Fibroblast of skin of left biceps (primary cell): ENCODE measurements at regions not wholly inside any gene's neighbourhood (a gene's known extent, or its start where the extent isn't known, plus 50 kb on each side); places are given as distances from the start of the nearest gene placed in this dataset.

Experiments
- DNase-seq, 2 experiments: peaks; one replicate each; pipeline ENCODE4 v3.0.0-alpha.2; 2013; ENCODE audit warnings: low read depth in 2 of 2

DNA sequence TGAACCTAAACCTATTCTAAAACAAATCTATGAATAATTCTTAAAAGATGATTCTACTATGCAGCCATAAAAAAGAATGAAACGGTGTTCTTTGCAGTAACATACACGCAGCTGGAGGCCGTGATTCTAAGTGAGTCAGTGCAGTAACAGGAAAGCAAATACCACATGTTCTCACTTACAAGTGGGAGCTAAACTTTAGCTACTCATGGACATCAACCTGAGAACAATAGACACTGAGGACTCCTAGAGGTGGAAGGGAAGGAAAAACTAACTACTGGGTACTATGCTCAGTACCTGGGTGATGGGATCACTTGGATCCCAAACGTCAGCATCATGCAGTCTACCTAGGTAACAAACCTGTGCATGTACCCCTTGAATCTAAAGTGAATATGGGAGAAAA lies 575.0 kb upstream of the MGMT start:
- no peak for DNase-seq

DNA sequence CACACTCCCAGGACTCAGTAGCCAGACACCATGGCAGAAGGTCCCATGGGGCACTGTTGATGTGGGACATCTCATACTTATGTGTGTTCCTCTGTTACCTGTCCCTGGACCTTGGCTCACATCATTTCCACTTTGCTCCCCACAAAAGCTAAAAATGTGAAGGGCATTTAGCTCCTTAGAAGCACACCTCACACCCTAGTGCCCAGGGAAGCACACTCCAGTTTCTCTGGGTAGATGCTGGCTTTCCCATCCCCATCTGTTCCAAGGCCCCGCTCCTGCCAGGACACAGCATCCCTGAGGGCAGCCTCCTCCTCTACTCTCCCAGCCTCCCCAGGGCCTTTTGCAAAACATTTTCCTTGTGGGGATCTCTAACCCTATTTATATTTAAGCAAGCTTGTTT lies 572.4 kb upstream of the MGMT start:
- DNase-seq: no peak

DNA sequence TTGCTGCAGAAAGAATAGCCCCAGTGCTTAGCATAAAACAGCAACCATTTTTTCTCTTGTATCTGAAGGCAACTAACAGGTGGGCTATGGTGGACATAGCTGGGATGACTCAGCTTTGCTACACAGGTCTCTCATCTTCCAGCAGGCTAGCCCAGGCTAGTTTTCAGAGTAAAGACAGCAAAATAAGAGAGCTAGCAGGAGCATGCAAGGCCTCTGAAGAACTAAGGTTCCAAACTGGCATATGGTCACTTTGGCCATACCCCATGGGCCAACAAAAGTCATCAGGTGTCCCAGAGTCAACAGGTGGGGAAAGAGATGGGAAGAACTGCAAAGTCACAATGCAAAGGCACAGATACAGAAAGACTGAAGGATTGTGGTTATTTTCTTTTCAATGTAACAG lies 571.6 kb upstream of the MGMT start:
- DNase-seq: no peak

DNA sequence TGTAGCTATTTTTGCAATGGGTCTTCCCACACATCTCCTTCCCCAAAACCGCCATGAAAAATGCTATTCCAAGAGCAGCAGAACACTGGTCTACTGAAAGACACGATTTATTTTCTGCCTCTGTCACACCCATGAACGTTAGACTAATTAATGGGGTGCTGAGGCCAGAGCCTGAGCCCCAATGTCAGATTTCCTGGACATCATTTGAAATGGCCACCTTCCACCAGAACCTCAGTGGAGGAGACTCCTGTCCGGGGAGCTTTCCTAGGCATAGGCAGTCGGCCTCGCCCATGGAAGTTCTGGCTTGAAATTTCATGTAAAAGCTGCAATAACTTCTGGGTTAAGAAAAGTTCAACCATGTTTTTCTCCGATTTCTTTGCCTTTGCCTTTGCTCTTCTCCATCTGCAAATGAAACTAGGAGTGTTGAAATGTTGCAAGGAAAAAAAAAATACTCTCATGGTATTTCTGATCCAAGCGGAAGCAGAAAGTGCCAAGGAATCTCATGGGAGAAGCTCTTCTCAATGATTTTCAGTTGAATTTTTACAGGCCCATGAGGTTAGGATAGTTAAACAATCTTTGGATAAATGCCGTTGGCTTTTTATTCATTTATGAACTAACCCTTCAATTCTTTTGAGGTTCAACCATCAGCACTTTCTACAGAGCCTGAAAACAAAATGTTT lies 570.8 kb upstream of the MGMT start:
- no peak for DNase-seq

DNA sequence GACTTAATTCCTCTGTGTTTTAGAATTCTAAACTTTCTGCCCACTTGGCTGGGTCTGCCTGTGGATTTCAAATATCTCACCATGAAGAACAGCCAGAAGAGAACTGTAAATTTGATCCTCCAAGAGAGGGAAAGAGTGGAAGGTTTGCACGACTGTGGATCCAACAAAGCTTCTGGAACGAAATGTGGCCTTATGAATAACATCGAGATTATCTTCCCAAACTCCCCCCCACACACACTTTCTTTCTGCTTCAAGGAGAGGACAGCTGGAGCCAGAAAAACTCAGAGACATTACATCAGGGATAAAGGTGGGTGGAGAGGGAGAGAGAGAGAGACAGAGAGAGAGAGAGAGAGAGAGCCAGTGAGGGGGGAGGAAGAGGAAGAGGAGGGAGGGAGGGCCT lies 570.1 kb upstream of the MGMT start:
- DNase-seq: no peak

DNA sequence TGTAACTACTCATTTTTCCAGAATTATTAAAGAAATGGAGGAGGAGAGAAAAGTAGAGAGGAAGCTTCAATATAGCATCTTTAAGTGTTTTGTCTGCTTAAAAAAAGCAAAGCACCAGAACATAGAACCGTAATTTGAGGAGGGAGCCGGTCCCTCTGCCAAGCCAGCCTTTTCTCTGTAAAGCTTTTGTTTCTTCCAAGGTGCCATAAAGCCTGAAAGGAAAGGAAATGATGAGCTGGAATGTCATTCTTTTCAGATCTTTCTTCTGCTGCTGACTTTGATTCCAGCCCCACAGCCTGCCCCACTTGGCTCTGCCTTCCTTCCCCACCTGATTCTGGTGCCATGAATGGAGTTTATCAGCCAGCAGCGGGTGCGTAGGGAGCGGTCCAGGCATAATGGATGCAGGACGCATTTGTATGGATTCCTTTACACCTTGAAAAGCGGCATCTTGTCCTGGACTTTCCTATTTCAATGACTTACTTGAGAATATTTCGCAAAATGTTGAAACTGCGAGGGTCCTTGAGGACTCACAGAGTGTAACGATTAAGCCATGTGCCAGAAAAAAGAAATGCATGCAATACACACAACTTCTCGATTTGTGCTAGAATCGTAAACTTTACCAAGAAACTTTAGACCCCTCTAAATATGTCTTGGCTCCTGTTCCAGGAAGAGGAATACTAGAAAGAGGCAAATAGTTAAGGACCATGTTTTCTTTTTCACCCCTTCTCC lies 569.5 kb upstream of the MGMT start:
- DNase-seq: no peak

DNA sequence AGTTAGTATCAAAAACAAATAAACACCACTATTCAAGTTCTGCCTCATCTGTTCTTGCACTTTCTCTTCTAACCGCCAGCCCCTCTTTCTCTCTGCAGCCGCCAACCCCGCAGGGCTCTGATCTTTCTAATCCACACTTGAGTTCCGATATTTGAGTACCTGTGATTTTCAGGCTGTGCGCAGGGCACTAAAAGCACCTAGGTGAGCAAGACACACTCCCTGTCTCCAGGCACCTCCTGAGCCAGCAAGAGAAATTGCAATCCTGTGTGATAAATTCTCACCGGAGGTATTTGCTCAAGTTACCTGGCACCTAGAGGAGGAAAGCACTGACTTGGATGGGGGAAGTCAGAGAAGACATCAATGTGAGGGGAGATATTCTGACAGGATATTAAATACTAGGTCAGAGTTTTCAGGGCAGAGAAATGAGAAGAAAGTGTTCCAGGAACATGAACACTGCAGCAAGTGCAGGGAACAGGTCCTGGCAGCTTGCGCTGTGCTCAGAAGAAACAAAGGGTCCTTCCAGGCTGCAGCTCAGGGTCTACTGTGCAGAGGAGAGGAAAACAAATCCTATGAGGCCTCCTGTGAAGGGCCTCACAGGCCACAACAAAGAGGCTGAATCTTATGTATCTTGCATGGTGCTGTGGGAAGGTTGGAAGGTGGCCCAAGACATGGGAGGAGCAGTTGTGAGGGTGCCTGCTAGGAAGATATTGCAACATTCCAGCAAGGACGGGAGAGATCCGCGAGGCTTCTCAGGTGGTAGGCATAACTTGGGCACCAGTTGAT lies 568.7 kb upstream of the MGMT start:
- no peak for DNase-seq

DNA sequence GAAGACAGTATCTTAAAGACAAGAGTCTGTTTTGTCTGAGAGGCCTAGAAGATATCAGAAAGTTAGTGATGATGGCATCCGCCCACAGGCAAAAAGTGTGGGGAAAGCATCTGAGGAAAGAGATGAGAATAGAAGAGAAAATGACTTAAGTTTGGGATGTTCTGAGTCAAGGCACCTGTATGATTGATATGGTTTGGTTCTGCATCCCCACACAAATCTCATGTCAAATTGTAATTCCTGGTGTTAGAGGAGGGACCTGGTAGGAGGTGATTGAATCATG lies 568.2 kb upstream of the MGMT start:
- no peak for DNase-seq

DNA sequence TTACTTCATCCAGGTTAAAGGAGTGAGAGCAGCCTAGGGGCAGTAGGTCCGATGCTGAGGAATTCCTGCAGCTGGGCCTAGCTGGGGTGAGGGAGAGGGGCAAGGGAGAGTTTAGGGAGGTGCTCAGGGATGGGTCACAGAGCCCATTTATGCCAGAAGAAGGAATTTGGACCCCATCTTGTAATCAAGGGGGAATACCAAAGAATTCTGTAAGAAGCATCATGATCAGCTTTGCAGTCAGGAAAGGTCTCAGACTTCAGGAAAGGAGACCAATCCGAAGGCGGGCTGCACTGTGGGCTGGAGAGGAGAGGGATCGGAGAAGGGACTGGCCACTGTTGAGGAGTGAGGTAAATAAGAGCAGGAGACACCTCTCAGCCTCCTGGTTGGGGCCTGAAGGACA lies 566.6 kb upstream of the MGMT start:
- no peak for DNase-seq

DNA sequence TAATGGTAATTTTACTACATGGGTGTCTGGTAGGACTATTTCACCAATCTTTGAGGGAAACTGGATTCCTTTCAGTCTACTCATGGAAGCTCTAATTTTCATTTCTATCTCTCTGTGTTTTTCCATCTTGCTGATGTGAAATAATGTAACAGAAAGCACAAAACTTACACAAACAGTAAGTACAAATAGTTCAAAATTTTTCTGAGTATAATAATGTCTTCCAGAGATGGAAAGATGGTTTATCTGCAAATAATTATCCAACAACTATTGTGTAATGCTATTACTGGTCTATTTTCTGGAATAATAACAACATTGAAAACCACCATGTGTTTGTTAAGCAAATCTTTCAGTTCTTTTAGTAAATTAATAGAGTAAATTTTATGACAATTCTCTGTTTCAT lies 565.8 kb upstream of the MGMT start:
- no peak for DNase-seq

DNA sequence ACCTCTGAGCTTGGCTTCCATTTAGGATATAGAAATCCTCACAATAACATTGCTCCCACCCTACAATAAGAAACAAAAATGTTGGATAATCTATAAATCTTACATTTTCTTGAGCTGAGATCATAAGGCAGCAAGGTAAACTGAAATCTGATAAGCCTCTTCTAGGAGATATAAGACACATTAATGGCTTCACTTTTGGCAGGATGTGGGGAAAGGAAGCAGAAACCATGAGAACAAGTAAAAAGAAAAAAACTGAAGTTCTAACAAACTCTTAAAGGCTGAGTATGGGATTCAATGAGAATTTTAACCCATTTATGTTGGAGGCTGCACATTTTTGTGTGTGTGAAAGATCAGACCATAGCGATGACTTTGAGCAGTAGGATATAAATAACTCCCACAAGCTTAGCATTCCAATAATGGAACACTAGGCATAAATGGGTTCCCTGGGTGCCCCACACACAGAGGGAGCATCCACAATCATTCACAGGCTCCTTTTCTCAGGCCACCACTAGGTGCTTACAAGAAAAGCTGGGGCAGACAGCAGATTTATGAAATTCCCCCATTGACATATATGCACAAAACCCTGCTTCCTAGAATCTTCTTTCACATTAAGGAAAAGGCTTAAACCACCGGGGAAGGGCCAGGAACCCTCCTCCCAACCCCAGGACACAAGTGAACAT lies 564.9 kb upstream of the MGMT start:
- no peak for DNase-seq

DNA sequence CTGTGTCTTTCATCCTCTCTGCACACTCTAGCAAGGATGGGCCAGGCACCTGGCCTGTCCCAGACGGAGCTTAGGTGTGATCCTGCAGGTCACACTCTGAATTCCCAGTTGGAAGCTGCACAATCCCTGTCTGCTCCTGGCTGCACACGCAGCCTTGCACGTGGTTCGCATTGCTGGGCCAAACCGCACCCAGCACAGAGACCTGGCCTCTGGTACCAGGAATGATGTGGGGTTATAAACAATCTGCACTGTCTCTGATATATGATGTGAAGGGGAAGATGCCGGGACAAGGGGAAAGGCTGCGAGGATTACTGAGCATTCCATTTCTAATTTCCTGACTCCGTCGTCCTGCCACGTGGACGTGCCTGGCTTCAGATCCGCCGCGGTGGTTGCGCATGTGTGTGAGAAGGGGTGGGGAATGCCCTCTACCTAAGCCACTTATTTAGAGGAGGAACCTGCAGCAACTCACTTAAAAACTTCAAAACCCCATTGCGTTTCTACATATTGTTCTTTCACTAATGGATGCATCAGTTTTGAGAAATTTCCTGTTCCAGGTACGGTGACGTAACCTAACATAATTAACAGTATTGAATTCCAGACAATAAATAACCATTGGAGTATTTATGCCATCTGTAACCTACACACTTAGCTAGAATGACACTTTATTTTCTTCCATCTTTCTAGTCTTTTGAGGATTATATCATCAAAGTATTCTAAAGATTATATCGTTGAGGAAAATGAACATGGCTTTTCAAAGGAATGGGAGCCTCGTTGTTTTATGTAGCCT lies 559.7 kb upstream of the MGMT start:
- no peak for DNase-seq

DNA sequence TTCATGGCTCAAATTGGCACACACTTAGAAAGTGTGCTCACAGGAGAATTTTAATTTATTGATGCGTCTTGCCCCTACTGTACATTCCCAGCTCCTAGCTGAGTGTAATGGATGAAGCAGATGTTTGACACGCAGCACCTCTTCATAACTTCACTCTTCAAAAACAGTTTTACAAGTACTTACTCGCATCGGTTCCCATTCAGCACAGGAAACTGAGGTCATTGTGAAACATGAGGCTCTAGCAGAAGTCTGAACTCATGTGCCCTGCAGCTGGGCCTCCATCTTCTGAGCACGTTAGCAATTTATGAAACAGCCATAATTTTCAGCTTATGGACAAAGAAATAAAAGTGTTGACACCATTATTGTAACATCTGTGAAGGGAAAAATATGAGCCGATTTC lies 558.9 kb upstream of the MGMT start:
- DNase-seq: no peak

DNA sequence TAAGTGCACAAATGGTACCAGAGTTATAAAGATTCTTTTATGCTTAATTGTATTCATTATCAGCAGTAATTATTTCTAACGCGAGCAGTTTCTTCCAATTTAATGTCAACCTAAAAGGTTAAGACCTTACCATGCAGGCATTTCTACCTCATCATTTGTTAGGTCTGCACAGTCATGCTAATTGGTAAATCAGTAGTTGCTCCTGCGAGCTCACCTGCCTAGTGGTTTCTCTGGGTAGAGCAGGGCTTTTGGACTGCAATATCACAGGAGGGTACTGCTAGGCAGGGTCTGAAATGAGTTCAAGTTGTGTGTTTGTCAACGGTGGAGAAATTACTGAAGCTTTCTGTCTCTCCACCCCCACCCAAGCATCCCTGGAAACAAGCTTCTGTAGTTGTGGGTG lies 558.5 kb upstream of the MGMT start:
- no peak for DNase-seq

DNA sequence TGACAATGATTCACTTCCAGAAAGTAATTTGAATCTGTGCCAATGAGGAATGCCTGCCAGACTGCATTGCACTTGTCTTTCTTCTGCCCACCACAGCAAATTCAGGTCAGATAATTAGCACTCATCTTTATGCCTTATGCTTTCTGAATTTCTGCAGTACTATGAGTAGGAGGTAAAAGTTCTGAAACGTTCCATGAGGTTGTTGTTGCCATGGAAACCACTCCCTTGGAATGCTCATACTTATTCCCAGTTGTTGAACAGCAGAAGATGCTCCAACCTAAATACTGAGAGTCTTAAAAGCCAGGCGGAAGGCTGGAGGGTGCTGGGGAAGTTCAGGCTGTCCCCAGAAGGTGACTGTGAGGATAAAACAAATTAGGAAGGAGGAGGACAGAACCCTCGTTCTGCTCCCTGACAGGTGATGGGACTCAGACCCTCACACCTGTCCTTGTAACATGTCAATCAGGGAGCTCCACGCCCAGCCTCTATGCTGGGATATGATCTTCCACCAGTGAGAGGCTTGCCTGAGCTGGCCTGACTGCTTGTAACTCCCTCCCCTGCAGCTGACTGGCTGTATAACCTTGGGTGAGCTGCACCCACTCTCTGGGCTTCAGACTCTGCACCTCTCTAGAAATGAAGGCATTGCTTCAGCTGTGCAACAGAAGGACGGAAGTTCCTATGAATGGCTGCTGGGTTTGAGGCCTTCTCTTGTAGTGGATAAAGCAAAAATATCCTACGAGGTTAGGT lies 554.3 kb upstream of the MGMT start:
- no peak for DNase-seq

DNA sequence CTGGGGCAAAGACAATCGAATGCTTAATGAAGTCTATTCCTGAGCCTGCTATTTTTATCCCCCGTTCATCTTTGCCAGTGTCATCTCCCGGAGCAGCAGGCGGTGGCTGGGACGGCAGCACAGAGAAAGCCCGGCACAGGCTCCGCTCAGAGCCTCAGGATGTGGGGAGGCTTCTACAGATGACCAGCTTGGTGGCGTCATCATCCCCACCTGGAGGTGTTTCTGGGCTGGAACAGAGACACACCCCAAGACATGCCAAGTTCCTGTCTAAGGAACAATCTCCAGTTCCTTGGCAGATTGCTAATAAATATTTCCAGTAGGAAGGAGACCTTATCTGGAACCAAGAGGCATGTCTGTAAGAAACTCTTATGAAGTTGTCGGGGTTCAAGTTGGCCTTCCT lies 552.4 kb upstream of the MGMT start:
- no peak for DNase-seq

DNA sequence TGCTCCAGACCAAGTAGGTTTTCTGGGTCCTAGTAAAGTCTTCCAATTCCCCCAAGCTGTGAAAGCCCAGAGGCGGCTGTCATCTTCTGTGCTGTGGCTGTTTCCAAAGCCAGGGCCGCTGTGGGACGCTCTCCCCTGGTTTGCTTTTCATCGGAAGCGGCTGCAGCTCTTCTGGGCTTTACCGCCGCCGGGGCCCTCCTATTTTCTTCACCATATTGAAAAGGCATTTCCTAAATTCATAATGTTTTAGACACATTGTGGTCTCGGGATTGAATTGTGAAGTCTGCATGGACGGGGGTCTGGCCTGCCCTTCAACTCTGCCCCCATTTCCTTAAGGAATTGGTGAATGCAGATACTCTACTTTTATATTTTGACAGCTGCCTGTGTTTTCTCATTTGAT lies 551.4 kb upstream of the MGMT start:
- DNase-seq: no peak

DNA sequence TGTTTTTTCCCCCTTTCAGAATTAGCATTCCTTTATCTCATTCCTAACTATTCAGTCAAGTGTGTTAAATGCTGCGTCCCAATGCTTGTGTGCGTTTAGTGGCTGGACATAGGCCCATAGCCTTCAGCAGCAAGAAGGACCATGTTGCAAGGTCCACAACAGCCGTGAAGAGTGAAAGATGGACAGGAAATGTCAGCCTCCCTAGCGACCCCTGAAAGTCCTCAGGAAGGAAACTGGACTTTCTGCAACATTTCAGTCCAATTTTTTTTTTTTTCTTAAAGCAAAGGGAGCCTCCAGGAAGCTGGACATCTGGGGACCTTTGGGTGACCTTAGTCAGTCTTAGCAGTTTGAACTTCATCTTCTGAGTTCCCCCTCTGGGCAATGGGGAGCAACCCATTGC lies 550.7 kb upstream of the MGMT start:
- no peak for DNase-seq

DNA sequence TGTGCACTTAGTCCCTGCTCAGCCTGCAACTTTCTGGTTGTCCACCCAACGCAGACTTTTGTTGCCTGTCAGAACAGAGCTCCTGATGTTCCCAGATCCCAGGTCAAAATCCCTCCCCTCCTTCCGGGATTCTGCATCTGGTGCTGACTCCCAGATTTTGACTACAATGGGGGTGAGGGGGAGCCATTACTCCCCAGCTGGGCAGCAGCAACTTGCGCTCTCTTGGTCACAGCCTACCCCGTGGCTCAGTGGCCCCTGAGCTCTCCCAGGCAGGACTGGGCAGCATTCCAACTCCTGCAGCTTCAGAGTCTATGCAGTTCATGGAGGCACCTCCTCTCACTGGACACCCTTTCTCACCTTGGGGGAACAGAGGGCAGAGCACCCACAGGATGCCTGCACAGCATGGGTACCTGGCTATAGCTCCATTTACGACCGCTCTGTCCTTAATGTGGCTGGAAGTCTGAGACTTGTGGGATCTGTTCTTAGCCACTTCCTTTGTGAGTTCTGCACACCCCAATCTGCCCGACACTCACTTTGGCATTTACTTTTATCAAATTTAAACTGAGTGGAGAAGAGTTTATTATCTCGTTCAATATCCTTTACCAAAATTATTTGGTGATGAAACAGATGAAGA lies 545.5 kb upstream of the MGMT start:
- DNase-seq: no peak

DNA sequence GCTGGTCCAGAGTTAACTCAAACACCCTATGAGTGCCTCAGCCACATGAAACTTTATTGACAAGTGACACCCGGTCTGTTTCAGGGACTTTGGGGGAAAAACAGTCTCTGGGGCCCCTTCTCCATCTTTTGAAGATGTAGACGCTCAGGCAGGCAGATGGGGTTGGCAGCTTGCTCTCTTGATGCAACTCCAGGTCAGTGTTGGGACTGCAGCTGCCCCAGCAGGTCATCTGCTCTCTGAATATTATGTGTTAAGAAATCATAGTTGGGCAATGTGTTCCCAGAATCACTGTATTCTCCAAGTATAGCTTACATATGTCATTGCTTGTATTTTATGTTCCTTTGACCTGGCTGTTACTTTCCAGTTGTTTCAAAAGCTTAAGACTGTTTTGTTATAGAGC lies 544.9 kb upstream of the MGMT start:
- no peak for DNase-seq
